H1 (cell line): ENCODE measurements at regions not wholly inside any gene's neighbourhood (a gene's known extent, or its start where the extent isn't known, plus 50 kb on each side); places are given as distances from the start of the nearest gene placed in this dataset.

Experiments used
- CTCF ChIA-PET: fragments of 300-600 bp; sonication (Branson Sonifier 250); formaldehyde crosslinking; loops from one replicate; lab custom pipeline; 2021; ENCODE audit not compliant: partially characterized antibody; lab: Charles Lee
- POLR2A ChIA-PET: fragments of 300-600 bp; sonication (Branson Sonifier 250); formaldehyde crosslinking; loops from one replicate; lab custom pipeline; 2021; ENCODE audit warnings: inconsistent platforms; ENCODE audit not compliant: partially characterized antibody; lab: Charles Lee
- DNase-seq, 2 experiments: peaks; one replicate each; pipeline versions ENCODE4 v3.0.0 to v3.0.0-alpha.2; 2010 to 2022; ENCODE audit warnings: low spot score in 2 of 2, low read depth in 1 of 2, mixed read lengths in 1 of 2
- FAIRE-seq: peaks from 2 replicates; lab custom pipeline; 2011; peaks lifted over from hg19 to GRCh38; lab: Jason Lieb, UNC
- H2AFZ ChIP-seq: 2 replicates; pipeline ENCODE4 v1.8.1; 2012; ENCODE audit warnings: low read length, inconsistent platforms
- H2AK5ac ChIP-seq: 2 replicates; pipeline ENCODE4 v1.6.1; 2013; ENCODE audit warnings: low read depth, low read length
- H2BK120ac ChIP-seq: replicated peaks from 2 replicates; pipeline ENCODE3; 2013; ENCODE audit warnings: low read depth, low read length, inconsistent platforms
- H2BK12ac ChIP-seq: 2 replicates; pipeline ENCODE4 v1.6.1; 2013; ENCODE audit warnings: low read depth, low read length
- H2BK15ac ChIP-seq: 2 replicates; pipeline ENCODE4 v1.6.1; 2013; ENCODE audit warnings: low read length
- H2BK20ac ChIP-seq: 2 replicates; pipeline ENCODE4 v1.6.1; 2013; ENCODE audit warnings: low read length
- H2BK5ac ChIP-seq: 2 replicates; pipeline ENCODE4 v1.6.1; 2013; ENCODE audit warnings: low read depth, low read length
- H3K14ac ChIP-seq: 2 replicates; pipeline ENCODE4 v1.6.1; 2013; ENCODE audit warnings: inconsistent platforms; ENCODE audit not compliant: insufficient read length
- H3K18ac ChIP-seq: 2 replicates; pipeline ENCODE4 v1.6.1; 2013; ENCODE audit warnings: low read length; ENCODE audit errors: extremely low read depth
- H3K23ac ChIP-seq: 2 replicates; pipeline ENCODE4 v1.6.1; 2013; ENCODE audit warnings: inconsistent platforms; ENCODE audit not compliant: insufficient read length
- H3K23me2 ChIP-seq: 2 replicates; pipeline ENCODE4 v1.6.1; 2013; ENCODE audit warnings: low read depth, low read length
- H3K27ac ChIP-seq: 2 replicates; pipeline ENCODE4 v1.6.1; 2011; ENCODE audit warnings: low read depth, low read length, inconsistent platforms
- H3K27me3 ChIP-seq, 4 experiments: replicated peaks in 1 of 4; 1 replicate in 1 of 4; 2 replicates in 3 of 4; pipeline versions ENCODE4 v1.6.1 to v1.8.1; 2011 to 2013; ENCODE audit warnings: low read length in 3 of 4, mild to moderate bottlenecking in 3 of 4, inconsistent platforms in 2 of 4, mixed read lengths in 2 of 4, moderate library complexity in 1 of 4; ENCODE audit not compliant: control insufficient read depth in 3 of 4, insufficient read depth in 3 of 4; ENCODE audit errors: extremely low read depth in 1 of 4
- H3K36me3 ChIP-seq, 4 experiments: 2 replicates each; pipeline versions ENCODE4 v1.6.1 to v1.8.1; 2011 to 2013; ENCODE audit warnings: mild to moderate bottlenecking in 4 of 4, low read length in 3 of 4, moderate library complexity in 2 of 4, control low read depth in 1 of 4, inconsistent platforms in 1 of 4; ENCODE audit not compliant: insufficient read depth in 4 of 4, control insufficient read depth in 2 of 4
- H3K4ac ChIP-seq: replicated peaks from 2 replicates; pipeline ENCODE3; 2013; ENCODE audit warnings: low read length, low read depth, mixed read lengths, inconsistent platforms; ENCODE audit not compliant: insufficient read length
- H3K4me1 ChIP-seq, 4 experiments: replicated peaks in 1 of 4; 1 replicate in 1 of 4; 2 replicates in 3 of 4; pipeline versions ENCODE4 v1.6.1 to v1.8.1; 2011 to 2013; ENCODE audit warnings: low read length in 3 of 4, inconsistent platforms in 2 of 4, mixed read lengths in 1 of 4; ENCODE audit not compliant: insufficient read depth in 4 of 4, control insufficient read depth in 3 of 4
- H3K4me2 ChIP-seq, 2 experiments: 2 replicates each; pipeline versions ENCODE4 v1.6.1 to v1.8.1; 2011 to 2013; ENCODE audit warnings: low read depth in 2 of 2, low read length in 2 of 2, control low read depth in 1 of 2, inconsistent platforms in 1 of 2, mild to moderate bottlenecking in 1 of 2; ENCODE audit not compliant: insufficient read depth in 1 of 2
- H3K4me3 ChIP-seq, 4 experiments: fragments of 200-600, 300-600 bp in 1 of 4; sonication (generic), shearing (Covaris generic), sonication (Bioruptor Twin) in 1 of 4; 2 replicates each; pipeline versions ENCODE4 v1.5.1 to v1.8.1; 2011 to 2016; ENCODE audit warnings: low read length in 4 of 4, low read depth in 3 of 4, control low read depth in 2 of 4, inconsistent platforms in 2 of 4, mild to moderate bottlenecking in 2 of 4, mixed read lengths in 1 of 4, moderate library complexity in 1 of 4; ENCODE audit not compliant: insufficient read depth in 2 of 4; ENCODE audit errors: extremely low read depth in 1 of 4
- H3K56ac ChIP-seq: replicated peaks from 2 replicates; pipeline ENCODE3; 2013; ENCODE audit warnings: low read depth, mild to moderate bottlenecking, mixed read lengths, low read length, inconsistent platforms; ENCODE audit not compliant: insufficient read length
- H3K79me1 ChIP-seq: 2 replicates; pipeline ENCODE4 v1.6.1; 2013; ENCODE audit warnings: low read depth, low read length, control low read depth
- H3K79me2 ChIP-seq, 2 experiments: 2 replicates each; pipeline versions ENCODE4 v1.6.1 to v1.8.1; 2012 to 2013; ENCODE audit warnings: low read length in 2 of 2, mild to moderate bottlenecking in 2 of 2, inconsistent platforms in 1 of 2; ENCODE audit not compliant: insufficient read depth in 2 of 2, control insufficient read depth in 1 of 2
- H3K9ac ChIP-seq, 4 experiments: replicated peaks in 1 of 4; 1 replicate in 1 of 4; 2 replicates in 3 of 4; pipeline versions ENCODE4 v1.6.1 to v1.8.1; 2011 to 2013; ENCODE audit warnings: low read depth in 3 of 4, low read length in 3 of 4, control low read depth in 2 of 4, mild to moderate bottlenecking in 2 of 4, moderate library complexity in 2 of 4, inconsistent platforms in 1 of 4; ENCODE audit errors: extremely low read depth in 1 of 4
- H3K9me3 ChIP-seq, 2 experiments: 2 replicates each; pipeline versions ENCODE4 v1.6.1 to v1.8.1; 2012 to 2013; ENCODE audit warnings: mild to moderate bottlenecking in 2 of 2, moderate library complexity in 2 of 2, control low read depth in 1 of 2, inconsistent platforms in 1 of 2, low read depth in 1 of 2, low read length in 1 of 2, mixed read lengths in 1 of 2; ENCODE audit not compliant: insufficient read depth in 2 of 2
- H4K20me1 ChIP-seq, 2 experiments: replicated peaks in 1 of 2; 2 replicates each; pipeline versions ENCODE3 to v1.8.1; 2011 to 2013; ENCODE audit warnings: inconsistent platforms in 2 of 2, low read length in 2 of 2, mild to moderate bottlenecking in 1 of 2; ENCODE audit not compliant: insufficient read depth in 2 of 2, control insufficient read depth in 1 of 2
- H4K5ac ChIP-seq: 2 replicates; pipeline ENCODE4 v1.6.1; 2013; ENCODE audit warnings: low read length, low read depth, mixed read lengths, inconsistent platforms; ENCODE audit not compliant: insufficient read length
- H4K8ac ChIP-seq: 2 replicates; pipeline ENCODE4 v1.8.0; 2013; ENCODE audit warnings: mild to moderate bottlenecking, moderate library complexity, low read length, inconsistent platforms; ENCODE audit not compliant: insufficient read depth; ENCODE audit errors: extremely low read depth
- H4K91ac ChIP-seq: replicated peaks from 2 replicates; pipeline ENCODE3; 2013; ENCODE audit warnings: low read length, mixed read lengths, inconsistent platforms; ENCODE audit not compliant: insufficient read length
- CBX8 ChIP-seq: fragments of 300-800, 300-1000 bp; sonication (generic); IDR thresholded peaks from 2 replicates; pipeline ENCODE4 v1.7.1; 2016; ENCODE audit warnings: low read depth, low read length, borderline replicate concordance
- JUND ChIP-seq: IDR thresholded peaks from 2 replicates; pipeline ENCODE4 v1.6.1; 2011; ENCODE audit warnings: mild to moderate bottlenecking, improper control_type of control experiment, low read length
- POLR2A ChIP-seq, 2 experiments: IDR thresholded peaks; 1 replicate in 1 of 2; 2 replicates in 1 of 2; pipeline ENCODE4 v1.6.1; 2011; ENCODE audit warnings: low read depth in 2 of 2, low read length in 2 of 2, mild to moderate bottlenecking in 2 of 2; ENCODE audit errors: control extremely low read depth in 1 of 2
- SAP30 ChIP-seq: fragments of 300-600 bp; sonication (generic); IDR thresholded peaks from 2 replicates; pipeline ENCODE4 v1.7.1; 2012; ENCODE audit warnings: low read length, moderate library complexity, mild to moderate bottlenecking, inconsistent platforms; ENCODE audit not compliant: insufficient read depth, insufficient replicate concordance
- WGBS, 2 experiments: shearing (Covaris generic) in 1 of 2; methylation state at CpG; one replicate each; pipeline versions ENCODE4 v1.1.6 to v1.1.7; 2013 to 2015; ENCODE audit warnings: low lambda C conversion rate in 2 of 2, mixed read lengths in 2 of 2, inconsistent platforms in 1 of 2, low coverage in 1 of 2, missing lambda C conversion rate in 1 of 2; ENCODE audit not compliant: insufficient replicate concordance in 2 of 2, insufficient coverage in 1 of 2, insufficient read length in 1 of 2; ENCODE audit errors: extremely low coverage in 1 of 2, missing lambda C conversion rate in 1 of 2; 5-methylcytosine and 5-hydroxymethylcytosine counted together

- H3K56ac ChIP-seq: no peak overlapping the region
- no peak overlapping the region for H2BK12ac ChIP-seq
- H3K36me3 ChIP-seq: no peaks in the 10 kb centered on the region
- no peak overlapping the region for H4K5ac ChIP-seq
- no peak overlapping the region for H3K23ac ChIP-seq
- H3K79me2 ChIP-seq: no peaks in the 10 kb centered on the region
- H3K4me1 ChIP-seq: peaks cover 0 to 16% (median 3%) of the 10 kb centered on the region in 4 experiments; a peak in 5 of 7 replicates
- DNase-seq (no peak), FAIRE-seq (no peak)
- no peak overlapping the region; the same call in 1 of the 2 replicates for H4K8ac ChIP-seq
- ChIA-PET POLR2A (interaction anchor here (1.3 kb wide), 1 partner anchor 18 kb away, joined by 4 read pairs; no protein-coding TSS in a partner anchor), CTCF (interaction anchor here (0.9 to 1.0 kb wide), 2 partner anchors 14 to 39 kb away, joined by 4 to 5 read pairs; no protein-coding TSS in a partner anchor)
- no peak overlapping the region for H2BK20ac ChIP-seq
- H3K79me1 ChIP-seq: no peaks in the 10 kb centered on the region
- no peak overlapping the region for H2BK15ac ChIP-seq
- no peak overlapping the region for H3K9ac ChIP-seq
- no peaks in the 10 kb centered on the region for H3K9me3 ChIP-seq
- TF ChIP-seq POLR2A (IDR thresholded peaks at IDR 0.05; ENCODE audit: control extremely low read depth in 1 of 2, low read depth in 2 of 2, low read length in 2 of 2) (no peak), CBX8 (no peak), JUND (no peak), SAP30 (no peak)
- no peaks in the 10 kb centered on the region for H3K27me3 ChIP-seq
- no peak overlapping the region for H2BK120ac ChIP-seq
- peak overlapping the region; percentile 44; the same call in 1 of the 2 replicates for H2BK5ac ChIP-seq
- no peak overlapping the region for H3K27ac ChIP-seq
- no peak overlapping the region for H4K91ac ChIP-seq
- no peak overlapping the region for H3K14ac ChIP-seq
- no peaks in the 10 kb centered on the region for H4K20me1 ChIP-seq
- no peak overlapping the region for H3K4me2 ChIP-seq
- no peak overlapping the region for H3K4me3 ChIP-seq
- H3K23me2 ChIP-seq: no peaks in the 10 kb centered on the region
- H2AK5ac ChIP-seq: no peak overlapping the region
- no peak overlapping the region for H2AFZ ChIP-seq
- no peak overlapping the region; the same call in 1 of the 2 replicates for H3K18ac ChIP-seq
- no peak overlapping the region for H3K4ac ChIP-seq
- WGBS, 2 experiments: 76% methylated on average over 5 of the region's 5 CpGs; no CpG with 5 or more reads in 1 of the 2 experiments
Observed at GRCh38 chr1:226497276-226497833, 51.2 kb upstream of the STUM start.
